ENCODE measurements at regions not wholly inside any gene's neighbourhood (a gene's known extent, or its start where the extent isn't known, plus 50 kb on each side); places are given as distances from the start of the nearest gene placed in this dataset.

- TF ChIP-seq FOXP2 (optimal IDR thresholded peaks at IDR 0.05; ENCODE audit: borderline replicate concordance, extremely low read depth, extremely low read length, insufficient read depth) (no peak), SIN3A (IDR thresholded peaks at IDR 0.05; ENCODE audit: borderline replicate concordance, insufficient read depth, low read length) (no peak), POLR2AphosphoS5 (IDR thresholded peaks at IDR 0.05; ENCODE audit: low read depth, low read length) (no peak)
- TF ChIP-seq, protein P1, sequence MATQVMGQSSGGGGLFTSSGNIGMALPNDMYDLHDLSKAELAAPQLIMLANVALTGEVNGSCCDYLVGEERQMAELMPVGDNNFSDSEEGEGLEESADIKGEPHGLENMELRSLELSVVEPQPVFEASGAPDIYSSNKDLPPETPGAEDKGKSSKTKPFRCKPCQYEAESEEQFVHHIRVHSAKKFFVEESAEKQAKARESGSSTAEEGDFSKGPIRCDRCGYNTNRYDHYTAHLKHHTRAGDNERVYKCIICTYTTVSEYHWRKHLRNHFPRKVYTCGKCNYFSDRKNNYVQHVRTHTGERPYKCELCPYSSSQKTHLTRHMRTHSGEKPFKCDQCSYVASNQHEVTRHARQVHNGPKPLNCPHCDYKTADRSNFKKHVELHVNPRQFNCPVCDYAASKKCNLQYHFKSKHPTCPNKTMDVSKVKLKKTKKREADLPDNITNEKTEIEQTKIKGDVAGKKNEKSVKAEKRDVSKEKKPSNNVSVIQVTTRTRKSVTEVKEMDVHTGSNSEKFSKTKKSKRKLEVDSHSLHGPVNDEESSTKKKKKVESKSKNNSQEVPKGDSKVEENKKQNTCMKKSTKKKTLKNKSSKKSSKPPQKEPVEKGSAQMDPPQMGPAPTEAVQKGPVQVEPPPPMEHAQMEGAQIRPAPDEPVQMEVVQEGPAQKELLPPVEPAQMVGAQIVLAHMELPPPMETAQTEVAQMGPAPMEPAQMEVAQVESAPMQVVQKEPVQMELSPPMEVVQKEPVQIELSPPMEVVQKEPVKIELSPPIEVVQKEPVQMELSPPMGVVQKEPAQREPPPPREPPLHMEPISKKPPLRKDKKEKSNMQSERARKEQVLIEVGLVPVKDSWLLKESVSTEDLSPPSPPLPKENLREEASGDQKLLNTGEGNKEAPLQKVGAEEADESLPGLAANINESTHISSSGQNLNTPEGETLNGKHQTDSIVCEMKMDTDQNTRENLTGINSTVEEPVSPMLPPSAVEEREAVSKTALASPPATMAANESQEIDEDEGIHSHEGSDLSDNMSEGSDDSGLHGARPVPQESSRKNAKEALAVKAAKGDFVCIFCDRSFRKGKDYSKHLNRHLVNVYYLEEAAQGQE (IDR thresholded peaks at IDR 0.05; ENCODE audit: insufficient read depth in 1 of 2, low read depth in 2 of 2, low read length in 2 of 2): no peak
Measured at GRCh38 chr15:70382009-70382749, 284.5 kb upstream of the TLE3 start.
